ENCODE measurements at regions not wholly inside any gene's neighbourhood (a gene's known extent, or its start where the extent isn't known, plus 50 kb on each side); places are given as distances from the start of the nearest gene placed in this dataset.

DNA sequence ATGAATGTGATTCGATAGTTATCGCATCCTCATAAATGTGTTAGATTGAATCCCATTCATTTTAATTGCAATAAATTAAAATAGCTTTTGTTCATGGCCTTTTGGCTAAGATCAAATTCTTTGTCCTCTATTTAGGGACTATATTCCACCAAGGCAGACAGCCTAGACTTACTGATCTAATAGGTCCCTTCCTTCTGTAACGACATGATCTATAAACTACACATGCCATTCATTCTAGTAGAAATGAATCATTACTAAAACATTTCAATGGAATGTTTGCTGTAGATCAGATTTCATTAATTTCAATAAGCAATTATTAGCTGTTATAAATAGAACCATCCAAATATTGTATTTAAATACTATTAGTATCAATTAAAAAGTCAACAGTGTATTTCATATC lies 526.6 kb upstream of the KLHL1 start:
- H3K27ac ChIP-seq (ENCODE audit: extremely low read depth, low read depth, low read length) = no peak overlapping the region

DNA sequence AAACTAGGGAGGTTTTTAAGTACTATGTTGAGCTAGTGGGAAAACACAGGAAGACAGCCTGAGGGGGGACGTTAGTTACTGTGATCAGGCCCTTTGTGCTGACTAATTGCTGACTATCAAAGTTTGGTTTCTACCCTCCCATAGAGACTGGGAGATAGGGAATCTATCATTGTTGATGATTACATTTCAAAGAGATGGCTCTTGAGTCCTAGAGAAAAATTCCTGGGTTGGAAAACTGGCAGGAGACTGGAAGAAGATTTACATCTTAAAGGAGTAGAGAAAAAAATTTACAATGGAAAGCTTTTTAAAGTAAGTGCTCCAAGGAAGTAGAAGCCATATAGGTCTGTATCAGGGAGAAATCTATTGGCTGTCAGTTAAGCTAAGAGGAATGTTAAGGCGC lies 522.0 kb upstream of the KLHL1 start:
- ChIA-PET POLR2A (no interaction called here), CTCF (no interaction called here)
- Histone ChIP-seq H3K4me3 (ENCODE audit: low read depth, low read length) (no peak overlapping the region), H3K9me3 (ENCODE audit: control insufficient read depth, insufficient read depth, low read depth, low read length) (no peaks in the 10 kb centered on the region), H3K4me1 (ENCODE audit: control insufficient read depth, insufficient read depth, low read length) (no peaks in the 10 kb centered on the region), H3K36me3 (ENCODE audit: control insufficient read depth in 2 of 2, insufficient read depth in 1 of 2, low read length in 2 of 2) (no peaks in the 10 kb centered on the region), H3K27ac (ENCODE audit: extremely low read depth, low read depth, low read length) (no peak overlapping the region)
- TF ChIP-seq, protein P1, sequence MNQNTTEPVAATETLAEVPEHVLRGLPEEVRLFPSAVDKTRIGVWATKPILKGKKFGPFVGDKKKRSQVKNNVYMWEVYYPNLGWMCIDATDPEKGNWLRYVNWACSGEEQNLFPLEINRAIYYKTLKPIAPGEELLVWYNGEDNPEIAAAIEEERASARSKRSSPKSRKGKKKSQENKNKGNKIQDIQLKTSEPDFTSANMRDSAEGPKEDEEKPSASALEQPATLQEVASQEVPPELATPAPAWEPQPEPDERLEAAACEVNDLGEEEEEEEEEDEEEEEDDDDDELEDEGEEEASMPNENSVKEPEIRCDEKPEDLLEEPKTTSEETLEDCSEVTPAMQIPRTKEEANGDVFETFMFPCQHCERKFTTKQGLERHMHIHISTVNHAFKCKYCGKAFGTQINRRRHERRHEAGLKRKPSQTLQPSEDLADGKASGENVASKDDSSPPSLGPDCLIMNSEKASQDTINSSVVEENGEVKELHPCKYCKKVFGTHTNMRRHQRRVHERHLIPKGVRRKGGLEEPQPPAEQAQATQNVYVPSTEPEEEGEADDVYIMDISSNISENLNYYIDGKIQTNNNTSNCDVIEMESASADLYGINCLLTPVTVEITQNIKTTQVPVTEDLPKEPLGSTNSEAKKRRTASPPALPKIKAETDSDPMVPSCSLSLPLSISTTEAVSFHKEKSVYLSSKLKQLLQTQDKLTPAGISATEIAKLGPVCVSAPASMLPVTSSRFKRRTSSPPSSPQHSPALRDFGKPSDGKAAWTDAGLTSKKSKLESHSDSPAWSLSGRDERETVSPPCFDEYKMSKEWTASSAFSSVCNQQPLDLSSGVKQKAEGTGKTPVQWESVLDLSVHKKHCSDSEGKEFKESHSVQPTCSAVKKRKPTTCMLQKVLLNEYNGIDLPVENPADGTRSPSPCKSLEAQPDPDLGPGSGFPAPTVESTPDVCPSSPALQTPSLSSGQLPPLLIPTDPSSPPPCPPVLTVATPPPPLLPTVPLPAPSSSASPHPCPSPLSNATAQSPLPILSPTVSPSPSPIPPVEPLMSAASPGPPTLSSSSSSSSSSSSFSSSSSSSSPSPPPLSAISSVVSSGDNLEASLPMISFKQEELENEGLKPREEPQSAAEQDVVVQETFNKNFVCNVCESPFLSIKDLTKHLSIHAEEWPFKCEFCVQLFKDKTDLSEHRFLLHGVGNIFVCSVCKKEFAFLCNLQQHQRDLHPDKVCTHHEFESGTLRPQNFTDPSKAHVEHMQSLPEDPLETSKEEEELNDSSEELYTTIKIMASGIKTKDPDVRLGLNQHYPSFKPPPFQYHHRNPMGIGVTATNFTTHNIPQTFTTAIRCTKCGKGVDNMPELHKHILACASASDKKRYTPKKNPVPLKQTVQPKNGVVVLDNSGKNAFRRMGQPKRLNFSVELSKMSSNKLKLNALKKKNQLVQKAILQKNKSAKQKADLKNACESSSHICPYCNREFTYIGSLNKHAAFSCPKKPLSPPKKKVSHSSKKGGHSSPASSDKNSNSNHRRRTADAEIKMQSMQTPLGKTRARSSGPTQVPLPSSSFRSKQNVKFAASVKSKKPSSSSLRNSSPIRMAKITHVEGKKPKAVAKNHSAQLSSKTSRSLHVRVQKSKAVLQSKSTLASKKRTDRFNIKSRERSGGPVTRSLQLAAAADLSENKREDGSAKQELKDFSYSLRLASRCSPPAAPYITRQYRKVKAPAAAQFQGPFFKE (tag by site-specific recombination; IDR thresholded peaks at IDR 0.05; ENCODE audit: borderline replicate concordance) = no peak
- TF ChIP-seq ZNF248 (tag by site-specific recombination; IDR thresholded peaks at IDR 0.05) (no peak), ZNF629 (tag by site-specific recombination; IDR thresholded peaks at IDR 0.05) (no peak), ZNF768 (tag by site-specific recombination; IDR thresholded peaks at IDR 0.05) (no peak), HOXA7 (CRISPR knock-in tag; IDR thresholded peaks at IDR 0.05; ENCODE audit: borderline replicate concordance) (no peak), ZNF571 (tag by site-specific recombination; IDR thresholded peaks at IDR 0.05) (no peak), ZNF501 (tag by site-specific recombination; IDR thresholded peaks at IDR 0.05) (no peak), ZNF169 (tag by site-specific recombination; IDR thresholded peaks at IDR 0.05) (no peak), FEZF1 (tag by site-specific recombination; IDR thresholded peaks at IDR 0.05) (no peak), ZNF341 (tag by site-specific recombination; IDR thresholded peaks at IDR 0.05; ENCODE audit: low read depth) (no peak), ZNF660 (tag by site-specific recombination; IDR thresholded peaks at IDR 0.05) (no peak), ZSCAN30 (tag by site-specific recombination; IDR thresholded peaks at IDR 0.05) (no peak)
- TF ChIP-seq, protein P2, sequence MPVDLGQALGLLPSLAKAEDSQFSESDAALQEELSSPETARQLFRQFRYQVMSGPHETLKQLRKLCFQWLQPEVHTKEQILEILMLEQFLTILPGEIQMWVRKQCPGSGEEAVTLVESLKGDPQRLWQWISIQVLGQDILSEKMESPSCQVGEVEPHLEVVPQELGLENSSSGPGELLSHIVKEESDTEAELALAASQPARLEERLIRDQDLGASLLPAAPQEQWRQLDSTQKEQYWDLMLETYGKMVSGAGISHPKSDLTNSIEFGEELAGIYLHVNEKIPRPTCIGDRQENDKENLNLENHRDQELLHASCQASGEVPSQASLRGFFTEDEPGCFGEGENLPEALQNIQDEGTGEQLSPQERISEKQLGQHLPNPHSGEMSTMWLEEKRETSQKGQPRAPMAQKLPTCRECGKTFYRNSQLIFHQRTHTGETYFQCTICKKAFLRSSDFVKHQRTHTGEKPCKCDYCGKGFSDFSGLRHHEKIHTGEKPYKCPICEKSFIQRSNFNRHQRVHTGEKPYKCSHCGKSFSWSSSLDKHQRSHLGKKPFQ (tag by site-specific recombination; IDR thresholded peaks at IDR 0.05) = no peak

More for the DNA sequence above, 526.6 kb upstream of the KLHL1 start:
- Histone ChIP-seq H3K4me1 (ENCODE audit: control insufficient read depth, insufficient read depth, low read length) (no peaks in the 10 kb centered on the region), H3K9me3 (ENCODE audit: control insufficient read depth, insufficient read depth, low read depth, low read length) (no peaks in the 10 kb centered on the region), H3K36me3 (ENCODE audit: control insufficient read depth in 2 of 2, insufficient read depth in 1 of 2, low read length in 2 of 2) (no peaks in the 10 kb centered on the region), H3K4me3 (ENCODE audit: low read depth, low read length) (no peak overlapping the region)
- TF ChIP-seq EGR2 (tag by site-specific recombination; IDR thresholded peaks at IDR 0.05; ENCODE audit: low read depth) = no peak
- TF ChIP-seq, protein P3, sequence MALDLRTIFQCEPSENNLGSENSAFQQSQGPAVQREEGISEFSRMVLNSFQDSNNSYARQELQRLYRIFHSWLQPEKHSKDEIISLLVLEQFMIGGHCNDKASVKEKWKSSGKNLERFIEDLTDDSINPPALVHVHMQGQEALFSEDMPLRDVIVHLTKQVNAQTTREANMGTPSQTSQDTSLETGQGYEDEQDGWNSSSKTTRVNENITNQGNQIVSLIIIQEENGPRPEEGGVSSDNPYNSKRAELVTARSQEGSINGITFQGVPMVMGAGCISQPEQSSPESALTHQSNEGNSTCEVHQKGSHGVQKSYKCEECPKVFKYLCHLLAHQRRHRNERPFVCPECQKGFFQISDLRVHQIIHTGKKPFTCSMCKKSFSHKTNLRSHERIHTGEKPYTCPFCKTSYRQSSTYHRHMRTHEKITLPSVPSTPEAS (tag by site-specific recombination; IDR thresholded peaks at IDR 0.05) = no peak
- TF ChIP-seq GLIS2 (tag by site-specific recombination; IDR thresholded peaks at IDR 0.05) = no peak
- no peak for TF ChIP-seq ZNF624 (tag by site-specific recombination; IDR thresholded peaks at IDR 0.05)
- TF ChIP-seq WT1 (tag by site-specific recombination; IDR thresholded peaks at IDR 0.05) = no peak
- TF ChIP-seq, protein P4, sequence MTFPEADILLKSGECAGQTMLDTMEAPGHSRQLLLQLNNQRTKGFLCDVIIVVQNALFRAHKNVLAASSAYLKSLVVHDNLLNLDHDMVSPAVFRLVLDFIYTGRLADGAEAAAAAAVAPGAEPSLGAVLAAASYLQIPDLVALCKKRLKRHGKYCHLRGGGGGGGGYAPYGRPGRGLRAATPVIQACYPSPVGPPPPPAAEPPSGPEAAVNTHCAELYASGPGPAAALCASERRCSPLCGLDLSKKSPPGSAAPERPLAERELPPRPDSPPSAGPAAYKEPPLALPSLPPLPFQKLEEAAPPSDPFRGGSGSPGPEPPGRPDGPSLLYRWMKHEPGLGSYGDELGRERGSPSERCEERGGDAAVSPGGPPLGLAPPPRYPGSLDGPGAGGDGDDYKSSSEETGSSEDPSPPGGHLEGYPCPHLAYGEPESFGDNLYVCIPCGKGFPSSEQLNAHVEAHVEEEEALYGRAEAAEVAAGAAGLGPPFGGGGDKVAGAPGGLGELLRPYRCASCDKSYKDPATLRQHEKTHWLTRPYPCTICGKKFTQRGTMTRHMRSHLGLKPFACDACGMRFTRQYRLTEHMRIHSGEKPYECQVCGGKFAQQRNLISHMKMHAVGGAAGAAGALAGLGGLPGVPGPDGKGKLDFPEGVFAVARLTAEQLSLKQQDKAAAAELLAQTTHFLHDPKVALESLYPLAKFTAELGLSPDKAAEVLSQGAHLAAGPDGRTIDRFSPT (tag by site-specific recombination; IDR thresholded peaks at IDR 0.05) = no peak
- ChIA-PET CTCF (interaction anchor here (0.5 kb wide), 1 partner anchor 288 kb away, joined by 3 read pairs; no protein-coding TSS in a partner anchor), POLR2A (no interaction called here)

Data from HEK293 (cell line).